Activated gamma-delta T cell (primary cell): ENCODE measurements at regions not wholly inside any gene's neighbourhood (a gene's known extent, or its start where the extent isn't known, plus 50 kb on each side); places are given as distances from the start of the nearest gene placed in this dataset.

Experiments used
- DNase-seq: peaks from one replicate; lab custom pipeline; 2025; lab: John Stamatoyannopoulos, UW

DNA sequence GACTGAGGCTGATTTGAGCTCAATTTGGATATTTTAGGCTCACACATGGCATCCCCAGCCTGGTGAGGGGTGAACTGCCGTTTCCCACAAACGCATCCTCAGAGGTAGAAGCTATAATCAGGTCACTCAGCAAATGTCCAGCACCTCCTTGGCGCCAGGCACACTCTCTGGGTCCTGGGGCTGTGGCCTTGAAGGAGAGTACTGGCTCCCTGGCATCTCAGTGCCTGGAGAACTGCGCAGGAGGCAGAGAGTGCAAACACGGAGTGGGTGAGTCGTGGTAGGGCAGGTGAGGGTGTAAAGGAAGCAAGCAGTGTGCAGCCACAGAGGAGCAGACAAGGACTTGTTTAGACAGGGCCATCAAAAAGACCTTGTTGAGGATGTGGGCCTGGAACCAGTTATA is 224.0 kb upstream of the ZNF32 start:
- no peak for DNase-seq

DNA sequence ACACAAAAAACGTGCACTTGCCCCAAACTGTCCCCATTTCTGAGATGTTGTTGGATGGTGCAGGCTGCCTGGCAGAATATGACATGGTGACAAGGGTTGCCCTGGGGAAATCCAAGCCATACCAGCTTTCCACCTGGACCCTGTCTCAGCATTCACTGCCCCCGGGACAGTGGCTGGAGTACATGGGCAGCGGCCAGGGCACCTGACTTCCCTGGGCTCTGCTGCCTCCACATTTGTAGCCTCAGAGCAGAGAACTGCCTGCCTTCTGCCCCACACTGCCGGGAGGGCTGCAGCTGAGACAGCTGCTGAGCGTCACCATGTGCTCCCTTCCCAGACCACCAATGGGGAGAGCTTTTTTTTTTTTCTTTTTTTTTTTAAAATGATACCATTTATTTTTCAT is 222.9 kb upstream of the ZNF32 start:
- no peak for DNase-seq

DNA sequence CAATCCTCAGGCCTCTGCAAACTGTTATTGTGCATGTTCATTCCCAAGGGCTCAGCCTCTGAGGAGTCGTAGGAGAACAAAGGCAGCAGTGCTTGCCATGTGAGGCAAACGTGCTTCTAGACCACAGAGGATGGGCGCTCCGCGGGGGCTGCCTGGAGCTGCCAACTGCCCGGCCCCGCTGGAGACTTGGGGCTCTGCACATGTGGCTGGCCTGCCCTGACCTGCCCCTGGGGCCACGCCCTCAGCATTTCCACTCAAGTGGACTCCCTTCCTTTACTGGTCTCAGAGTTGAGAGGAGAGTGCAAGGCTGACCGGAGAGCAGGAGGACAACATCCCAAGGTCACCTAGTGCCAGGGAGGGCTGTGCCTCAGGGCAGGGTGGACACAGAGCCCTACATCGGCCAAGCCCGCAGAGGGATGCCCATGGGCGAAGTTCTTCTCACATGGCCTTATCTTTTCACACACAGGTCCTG is 222.3 kb upstream of the ZNF32 start:
- DNase-seq: no peak

DNA sequence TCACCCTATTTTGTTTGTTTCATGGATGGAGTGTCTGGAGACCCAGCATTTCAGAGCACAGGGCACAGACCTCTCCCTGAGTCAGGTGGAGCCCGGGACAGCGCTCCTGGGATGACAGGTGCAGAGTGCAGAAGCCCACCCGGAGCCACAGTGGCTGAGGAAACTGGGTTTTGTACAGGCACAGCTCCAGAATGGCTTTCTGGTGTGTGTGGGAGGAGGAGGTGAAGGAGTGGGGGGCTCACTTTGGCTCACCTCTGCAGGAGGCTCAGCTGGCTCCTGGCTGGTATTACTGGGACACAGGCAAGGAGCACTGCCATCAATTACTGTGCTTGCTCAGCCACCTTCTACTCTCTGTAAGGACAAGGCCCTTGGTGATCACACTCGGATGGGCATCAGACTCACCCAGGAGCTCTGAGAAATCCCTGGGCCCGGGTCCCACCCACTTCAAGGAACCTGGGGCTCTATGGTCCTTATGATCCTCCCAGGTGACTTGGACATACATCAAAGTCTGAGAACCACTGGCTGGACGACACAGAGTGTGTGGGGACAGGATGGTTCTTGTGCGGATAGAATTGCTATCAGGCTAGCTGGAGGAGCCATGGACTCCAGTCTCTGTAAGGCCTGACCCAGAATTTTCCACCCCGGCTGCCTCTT is 221.1 kb upstream of the ZNF32 start:
- DNase-seq: no peak

DNA sequence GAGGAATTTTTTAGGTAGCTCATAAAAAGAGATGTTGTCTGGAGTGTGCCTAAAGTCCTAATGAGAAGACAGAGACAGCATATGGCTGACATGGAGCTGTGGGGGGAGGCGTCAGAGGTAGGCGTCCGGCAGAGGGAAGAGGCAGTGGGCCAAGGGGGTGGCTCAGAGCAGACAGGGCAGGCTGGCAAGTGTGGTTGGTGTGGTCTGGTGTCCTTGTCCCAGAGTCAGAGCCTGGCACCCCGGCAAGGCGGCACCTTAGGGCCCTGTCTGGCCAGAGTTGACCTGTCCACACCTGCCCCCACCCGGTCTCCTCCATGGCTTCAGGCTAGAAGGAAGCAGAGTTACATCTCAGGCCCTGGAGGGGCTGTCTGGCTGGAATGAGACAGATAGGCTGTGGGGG is 220.3 kb upstream of the ZNF32 start:
- DNase-seq: no peak

DNA sequence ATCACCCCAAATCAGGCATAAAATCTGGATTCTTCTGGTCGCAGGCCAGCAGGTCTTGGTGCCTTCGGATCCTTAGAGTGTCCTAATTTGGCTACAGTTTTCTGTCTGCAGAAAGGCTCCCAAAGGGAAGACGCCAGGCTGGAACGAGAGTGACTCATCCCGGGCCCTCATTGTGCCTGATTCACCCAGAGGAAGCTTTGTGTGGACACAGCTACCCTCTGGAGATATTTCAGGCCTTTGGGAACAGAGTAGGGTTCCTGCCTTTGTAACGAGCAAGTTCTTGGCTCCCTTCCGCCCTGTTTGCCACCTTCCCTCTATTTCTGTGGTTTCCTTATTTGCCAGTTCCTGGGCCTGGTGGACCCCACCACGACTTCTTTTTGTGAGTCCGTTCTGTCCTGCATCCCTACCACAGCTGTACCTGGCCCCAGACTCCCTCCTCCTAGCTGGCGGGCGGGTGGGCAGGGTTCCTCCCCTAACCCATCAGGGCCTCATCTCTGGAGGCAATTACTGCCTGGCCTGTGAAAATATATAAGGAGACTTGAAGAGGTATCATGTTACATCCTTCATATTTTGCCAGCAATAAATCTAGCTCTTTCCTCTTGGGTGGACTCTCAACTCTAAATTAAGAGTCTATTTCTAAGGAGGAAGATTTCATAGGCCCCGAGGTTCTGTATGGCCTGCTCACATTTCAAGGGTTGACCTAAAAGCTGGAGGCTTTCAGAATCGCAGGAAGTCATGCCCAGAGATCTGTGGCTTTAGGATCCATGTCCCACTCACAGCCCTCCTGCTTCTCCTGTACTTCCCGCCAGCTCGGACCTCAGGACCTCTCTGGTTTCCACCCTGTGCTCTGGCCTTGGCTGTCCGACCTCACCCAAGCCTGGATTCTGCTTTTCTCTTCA is 219.2 kb upstream of the ZNF32 start:
- no peak for DNase-seq

DNA sequence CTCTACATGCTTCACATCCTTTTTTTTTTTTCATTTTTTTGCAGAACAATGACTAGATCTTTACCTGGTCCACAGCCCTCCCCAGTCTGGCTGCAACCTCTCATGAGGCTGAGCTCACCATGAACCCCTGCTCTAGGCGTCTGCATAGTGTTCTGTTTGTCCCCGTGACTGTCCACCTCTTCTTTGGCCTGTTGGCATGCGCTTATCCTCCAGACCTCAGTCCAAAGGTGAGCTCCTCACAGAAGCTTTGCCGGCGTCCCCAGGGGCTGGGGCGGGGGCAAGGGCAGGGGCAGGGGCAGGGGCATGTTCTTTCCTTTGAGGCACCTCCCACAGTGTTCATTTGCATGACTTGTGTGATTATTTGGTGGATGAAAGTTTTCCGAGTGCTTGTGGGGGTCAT is 218.4 kb upstream of the ZNF32 start:
- no peak for DNase-seq

DNA sequence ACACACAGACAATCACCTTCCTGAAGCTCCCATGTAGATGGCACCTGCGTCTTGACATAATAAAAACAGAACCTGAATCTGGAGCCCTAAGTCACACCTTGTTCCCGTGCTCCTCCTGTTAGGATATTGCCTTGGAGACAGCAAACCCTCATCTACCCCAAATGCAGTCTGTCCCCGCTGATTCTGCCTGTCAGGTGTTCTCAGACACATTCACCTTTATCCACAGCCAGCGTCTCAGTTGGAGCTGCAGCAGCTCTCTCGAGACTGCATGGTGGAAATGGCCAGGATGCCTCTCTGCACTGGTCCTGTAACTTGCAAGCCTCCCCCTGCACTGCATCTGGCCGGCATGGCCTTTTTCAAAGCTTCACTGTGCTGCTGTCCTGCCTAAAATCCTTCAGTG is 218.0 kb upstream of the ZNF32 start:
- no peak for DNase-seq

DNA sequence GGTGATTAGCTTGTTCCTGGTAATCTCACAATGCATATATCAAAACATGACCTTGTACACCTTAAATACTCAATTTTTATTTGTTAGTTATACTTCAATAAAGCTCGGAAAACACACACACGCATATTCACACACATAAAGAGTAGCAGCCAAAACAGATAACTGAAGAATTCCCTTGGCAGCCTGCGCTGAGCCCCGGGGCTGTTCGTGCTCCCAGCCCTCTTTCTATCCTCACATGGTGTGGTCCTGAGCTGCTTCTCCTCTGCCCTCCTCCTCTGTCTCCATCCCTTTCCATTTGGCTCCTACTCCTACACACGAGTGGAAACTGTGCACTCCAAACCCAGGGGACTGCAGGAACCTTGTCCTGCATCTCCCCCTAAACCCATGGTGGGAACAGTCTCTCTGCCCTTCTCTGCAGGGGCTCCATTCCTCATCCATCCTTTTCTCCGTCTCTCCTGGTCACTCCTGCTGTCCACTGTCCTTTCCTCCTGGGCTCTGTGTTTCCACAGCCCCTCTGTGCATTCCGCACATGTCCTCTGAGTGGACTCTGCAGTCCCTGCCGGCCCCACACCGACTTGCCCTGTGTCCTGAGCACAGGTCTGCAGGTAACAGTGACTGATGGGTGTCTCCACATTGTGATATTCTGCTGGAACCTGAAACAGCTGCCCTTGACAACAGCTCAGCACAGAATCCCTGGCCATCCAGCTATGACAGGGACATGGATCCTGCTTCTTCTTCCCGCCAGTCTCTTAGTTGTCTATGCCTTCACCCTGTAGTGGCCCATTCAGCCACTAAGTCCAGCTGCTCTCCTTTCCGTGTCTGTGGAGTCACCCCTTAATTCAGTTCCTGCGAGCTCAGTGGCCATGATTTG is 216.8 kb upstream of the ZNF32 start:
- no peak for DNase-seq

DNA sequence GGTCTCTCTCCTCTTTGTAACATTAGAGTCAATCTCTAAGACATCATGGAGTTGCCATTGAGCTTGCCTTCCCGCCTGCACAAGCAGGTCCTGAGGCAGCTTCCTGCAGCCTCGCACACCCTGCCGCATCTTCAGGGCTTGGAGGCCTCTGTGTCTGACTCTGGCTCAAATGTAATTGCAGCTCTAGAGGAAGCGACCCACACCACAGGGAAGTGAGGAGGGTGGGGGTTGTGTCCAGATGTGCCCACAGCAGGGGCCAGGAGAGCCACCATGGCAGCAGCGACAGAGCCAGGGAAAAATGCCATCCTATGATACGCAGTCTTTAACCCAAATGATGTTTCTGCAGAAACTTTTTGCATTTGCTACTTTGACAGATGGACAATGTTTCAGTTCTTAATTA is 216.0 kb upstream of the ZNF32 start:
- DNase-seq: no peak

DNA sequence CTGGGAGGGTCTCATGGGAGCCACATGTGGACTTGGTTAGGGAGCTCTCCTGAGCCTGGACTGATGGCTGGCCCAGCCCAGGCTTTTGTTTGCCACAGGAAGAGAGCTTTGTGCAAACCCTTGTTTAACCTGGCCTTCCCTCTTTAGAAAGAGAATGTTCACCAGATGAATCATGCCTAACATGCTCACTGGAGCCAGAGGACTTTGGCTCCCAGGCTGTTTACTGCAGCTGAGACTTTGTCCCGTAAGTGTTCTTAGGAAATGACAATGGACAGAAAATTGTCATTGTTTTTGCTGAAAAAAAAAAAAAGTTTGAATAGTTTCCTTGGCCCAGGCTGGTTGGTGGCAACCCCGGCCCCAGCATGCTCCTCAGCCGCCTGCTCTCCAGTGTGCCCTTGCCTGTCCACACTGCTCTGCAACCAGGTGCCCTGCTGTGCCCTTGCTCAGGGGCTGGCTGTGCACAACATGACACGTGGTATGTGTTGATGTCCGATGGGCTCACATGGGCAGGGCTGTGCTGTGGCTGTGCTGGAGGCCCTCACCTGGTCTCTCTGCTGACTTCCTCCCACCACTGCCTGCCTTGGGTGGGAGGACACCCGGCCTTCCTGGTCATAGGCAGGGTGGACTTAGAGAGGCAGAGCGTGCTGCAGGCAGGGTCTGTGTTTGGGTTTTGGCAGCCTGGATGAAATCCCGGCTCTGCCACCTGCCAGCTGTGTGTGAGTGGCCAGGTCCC is 215.3 kb upstream of the ZNF32 start:
- DNase-seq: no peak

DNA sequence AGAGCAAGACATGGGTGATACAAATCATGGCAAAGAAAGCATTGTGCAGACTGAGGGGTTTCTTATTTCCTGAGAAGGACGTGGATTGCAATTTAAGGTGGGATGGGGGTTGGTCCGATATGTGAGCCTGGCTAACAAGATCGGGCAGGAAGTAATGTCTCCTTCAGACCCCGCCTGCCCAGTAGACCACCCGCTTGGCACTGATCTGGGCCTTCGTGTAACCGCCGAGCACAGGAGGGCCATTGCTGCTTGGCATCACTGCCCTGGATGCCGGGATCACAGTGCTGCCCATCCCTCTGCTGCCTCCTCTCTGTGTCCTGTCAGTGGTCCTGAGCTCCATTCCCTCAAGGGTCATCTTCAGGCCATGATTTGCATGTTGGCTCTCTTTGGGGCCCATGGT is 214.6 kb upstream of the ZNF32 start:
- DNase-seq: no peak

DNA sequence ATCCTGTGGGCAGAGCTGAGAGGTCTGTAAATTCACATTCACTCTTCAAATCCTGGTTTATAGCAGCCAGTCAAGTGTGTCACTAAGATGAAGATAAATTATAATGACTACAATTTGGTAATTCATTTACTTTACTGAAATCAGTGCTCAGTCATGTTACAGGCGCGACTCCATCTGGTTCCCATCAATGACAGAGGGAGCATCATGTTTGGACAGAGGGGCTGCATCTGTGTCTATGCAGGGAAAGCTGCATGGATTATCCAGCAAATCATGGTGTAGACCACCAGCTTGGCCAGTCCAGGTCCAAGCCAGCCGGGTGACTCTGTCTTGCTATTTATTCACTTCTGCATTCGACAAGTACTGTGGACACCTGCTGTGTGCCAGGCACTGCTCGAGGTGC is 214.1 kb upstream of the ZNF32 start:
- DNase-seq: no peak

DNA sequence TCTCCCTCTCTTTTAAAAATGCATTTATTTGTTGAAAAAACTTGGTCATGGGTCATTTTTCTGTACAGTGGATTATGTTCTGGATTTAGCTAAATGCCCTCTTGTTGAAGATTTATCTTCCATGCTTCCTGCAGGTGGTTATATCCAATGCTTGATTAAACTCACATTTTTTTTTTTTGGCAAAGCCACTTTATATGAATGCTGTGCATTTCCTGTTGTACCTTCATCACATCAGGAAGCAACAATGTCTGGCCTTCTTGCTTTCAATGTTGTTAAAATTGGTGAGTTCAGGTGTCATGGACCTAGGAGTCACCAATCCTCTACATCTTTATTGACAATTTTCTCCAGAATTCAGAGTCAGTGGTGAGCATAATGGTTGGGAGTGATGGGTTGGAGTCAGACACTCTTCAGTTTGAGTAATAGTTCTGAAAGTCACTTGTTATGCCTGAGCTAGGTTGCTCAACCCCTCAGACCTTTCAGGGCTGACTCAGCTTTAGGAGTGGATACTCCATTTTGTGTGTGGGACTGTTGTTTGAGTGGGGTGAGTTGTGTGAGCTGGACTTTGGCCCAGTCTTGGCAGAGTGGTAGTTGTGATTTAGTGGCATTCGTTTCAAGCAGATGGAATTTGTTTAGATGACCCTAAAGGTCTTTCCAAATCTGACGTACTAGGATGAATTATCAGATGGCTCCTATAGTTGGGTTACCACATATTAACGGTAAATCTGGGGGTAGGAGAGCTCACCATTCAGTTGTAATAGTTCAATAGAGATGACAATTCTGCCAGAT is 213.5 kb upstream of the ZNF32 start:
- DNase-seq: no peak

DNA sequence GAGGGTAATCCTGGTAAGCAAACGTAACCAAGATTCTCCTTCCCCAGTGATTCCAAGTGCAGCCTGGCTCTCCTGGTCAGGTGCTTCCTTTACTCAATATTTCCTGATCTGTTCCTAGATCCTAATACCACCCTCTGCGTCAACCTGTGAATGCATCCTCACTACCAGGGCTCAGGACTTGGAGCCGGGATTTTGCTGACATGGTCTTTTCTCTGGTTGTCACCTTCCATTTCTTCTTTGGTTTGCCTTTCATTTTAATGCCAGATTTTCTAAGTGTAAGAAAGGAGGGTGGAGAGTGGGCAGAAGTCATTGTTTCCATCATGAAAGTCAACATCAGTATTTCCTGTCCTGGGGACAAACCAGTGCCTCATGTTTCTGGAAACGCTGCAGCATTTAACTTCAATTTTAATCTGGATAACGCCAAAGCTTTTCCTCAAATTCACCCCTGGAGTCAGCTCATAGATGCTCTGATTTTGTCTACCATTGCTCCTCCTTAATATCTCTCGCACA is 210.4 kb upstream of the ZNF32 start:
- no peak for DNase-seq

DNA sequence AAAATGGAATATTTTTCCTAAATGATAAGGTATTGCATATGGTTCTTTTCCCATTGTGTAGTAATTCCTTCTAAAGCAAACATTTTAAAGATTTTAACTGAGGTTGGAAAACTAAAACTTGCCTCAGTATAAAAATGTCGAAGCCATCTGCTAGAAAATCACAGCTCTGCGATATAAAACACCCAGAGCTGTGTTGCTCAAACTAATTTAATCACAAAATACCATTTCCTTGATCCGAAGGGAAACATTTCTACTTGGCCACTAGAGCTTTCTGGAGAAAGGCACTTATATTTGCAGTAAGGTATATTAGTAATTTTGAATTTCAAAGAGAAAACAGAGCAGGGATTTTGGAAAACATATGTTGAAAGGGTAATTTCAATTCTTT is 209.2 kb upstream of the ZNF32 start:
- DNase-seq: no peak

DNA sequence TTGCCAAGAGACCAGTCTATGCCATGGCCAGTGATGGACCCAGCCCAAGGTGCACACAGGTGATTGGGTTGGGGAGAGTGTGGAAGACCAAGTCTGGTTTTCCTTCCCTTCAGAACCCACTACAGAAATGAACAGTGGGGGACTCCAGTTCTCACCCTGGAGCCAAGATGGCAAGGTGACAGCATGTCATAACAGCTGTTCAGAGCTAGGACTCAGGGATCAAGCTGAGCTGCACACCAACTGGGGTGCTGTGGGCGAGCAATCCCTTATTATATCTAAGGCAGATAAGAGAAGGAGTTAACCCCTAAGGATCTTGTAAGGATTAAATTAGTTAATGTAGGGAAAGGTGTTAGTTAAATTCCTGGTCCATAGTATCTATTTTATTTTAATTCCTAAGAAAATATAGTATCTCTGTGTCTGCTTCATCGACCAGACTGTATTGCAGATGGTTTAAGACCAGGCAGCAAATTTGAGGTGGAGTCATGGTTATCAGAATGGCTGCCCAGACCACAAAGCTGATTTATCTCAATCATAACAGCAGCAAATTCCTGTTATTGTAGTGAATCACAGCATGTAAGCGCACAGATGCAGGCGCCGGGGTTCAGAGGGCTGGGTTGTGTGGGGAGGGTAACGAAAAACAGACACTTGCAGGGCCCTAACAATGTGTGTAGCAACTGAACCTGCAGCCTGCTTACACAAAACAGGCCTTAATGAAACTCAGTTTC is 208.7 kb upstream of the ZNF32 start:
- no peak for DNase-seq

DNA sequence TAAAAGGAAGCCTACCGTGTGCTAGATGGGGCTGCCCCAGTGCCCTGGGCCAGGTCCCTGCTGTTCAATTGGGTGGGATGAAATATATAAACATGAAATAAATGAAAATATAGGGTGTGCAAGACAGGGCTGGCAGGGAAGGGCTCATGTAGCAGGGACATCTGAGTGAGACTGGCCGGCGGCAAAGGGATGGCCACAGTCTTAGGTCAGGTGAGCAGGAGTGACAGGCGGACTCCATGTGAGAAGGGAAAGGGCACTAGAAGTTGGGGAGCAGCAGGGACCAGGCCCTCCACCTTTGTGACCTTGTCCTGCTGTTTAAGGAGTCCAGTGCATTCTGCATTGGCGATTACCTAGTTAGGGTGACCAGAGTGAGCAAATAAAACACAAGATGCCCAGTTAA is 207.6 kb upstream of the ZNF32 start:
- no peak for DNase-seq

DNA sequence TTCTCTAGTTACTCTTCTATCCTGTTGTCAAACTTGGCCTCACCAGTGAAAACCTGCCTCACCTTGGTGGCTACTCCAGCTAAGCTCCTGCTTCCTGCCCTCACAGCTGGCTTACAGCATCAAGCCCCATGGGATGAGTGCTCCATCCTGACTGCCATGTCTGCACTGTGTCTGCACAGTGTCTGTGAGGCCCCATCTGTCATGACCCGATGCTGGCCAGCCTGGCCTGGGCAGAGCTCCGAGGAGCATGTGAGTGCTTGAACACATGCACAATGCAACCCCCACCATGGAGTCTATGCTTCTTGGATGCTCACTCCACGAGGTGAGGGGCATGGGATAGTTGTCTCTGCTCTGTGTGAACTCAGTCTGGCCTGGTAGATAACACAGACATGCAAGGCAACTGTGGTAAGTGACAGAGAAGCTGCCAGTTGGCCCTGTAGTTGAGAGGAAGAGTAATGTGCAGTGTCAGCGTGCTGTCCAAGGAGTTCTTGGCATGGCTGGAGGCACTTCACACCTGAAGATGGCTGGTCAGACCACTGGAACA is 207.1 kb upstream of the ZNF32 start:
- DNase-seq: no peak

DNA sequence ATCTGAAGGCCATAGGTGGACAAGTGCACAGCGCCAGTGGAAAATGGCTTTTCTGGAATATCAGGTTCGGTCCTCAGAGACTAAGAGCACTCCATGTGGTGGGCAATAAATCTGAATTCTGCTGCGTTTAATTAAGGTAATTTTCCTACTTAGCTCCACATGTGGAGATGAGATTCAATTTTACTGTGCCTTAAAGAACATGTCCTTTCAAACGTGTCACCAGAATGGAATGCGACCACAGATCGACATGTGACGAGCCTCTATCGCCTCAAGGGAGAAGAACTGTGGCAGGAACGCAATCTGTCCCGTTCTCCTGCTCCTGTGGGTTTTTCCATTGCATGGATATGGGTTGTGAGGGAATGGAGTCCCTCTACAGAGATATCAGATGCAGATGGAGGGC is 205.3 kb upstream of the ZNF32 start:
- no peak for DNase-seq
